Activated CD4-positive, alpha-beta T cell treated with anti-CD3 and anti-CD28 coated beads, Interleukin-2, Interleukin-6, amounts not matched to agents 100 ng/mL and 50 ng/mL, durations not matched to agents 16 hours and 8 hours (primary cell): ENCODE measurements at regions not wholly inside any gene's neighbourhood (a gene's known extent, or its start where the extent isn't known, plus 50 kb on each side); places are given as distances from the start of the nearest gene placed in this dataset.
A peak's percentile ranks its signal among the peaks of the same experiment; 100 is the strongest.
"Not testable (repeated sequence)": the region's sequence is repeated elsewhere in the genome, so short reads cannot be mapped to it uniquely, and the experiment has no call there.

Source experiments
- DNase-seq: peaks from one replicate; pipeline ENCODE4 v3.0.0-alpha.2; 2020

GRCh38 chr13:80889829-80890228 lies 548.9 kb upstream of the SPRY2 start:
- DNase-seq, result no peak

DNA sequence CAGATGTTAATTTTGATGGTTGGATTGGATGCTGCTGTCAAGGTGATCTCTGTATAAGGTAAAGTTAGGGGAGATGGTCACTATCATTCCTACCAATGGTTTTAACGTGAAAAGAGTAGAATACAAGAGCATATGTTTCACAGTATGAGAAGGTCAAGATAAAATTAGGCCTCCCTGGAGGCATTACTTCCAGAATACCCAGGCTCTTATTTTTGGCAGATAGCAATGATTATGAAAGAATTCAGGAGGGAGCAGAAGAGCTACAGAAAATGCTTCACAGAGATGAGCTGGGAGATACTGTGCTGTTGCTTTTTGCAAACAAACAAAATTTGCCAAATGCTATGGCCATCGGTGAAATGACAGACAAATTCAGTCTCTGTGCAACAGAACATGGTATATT lies 547.5 kb upstream of the SPRY2 start:
- no peak for DNase-seq

DNA sequence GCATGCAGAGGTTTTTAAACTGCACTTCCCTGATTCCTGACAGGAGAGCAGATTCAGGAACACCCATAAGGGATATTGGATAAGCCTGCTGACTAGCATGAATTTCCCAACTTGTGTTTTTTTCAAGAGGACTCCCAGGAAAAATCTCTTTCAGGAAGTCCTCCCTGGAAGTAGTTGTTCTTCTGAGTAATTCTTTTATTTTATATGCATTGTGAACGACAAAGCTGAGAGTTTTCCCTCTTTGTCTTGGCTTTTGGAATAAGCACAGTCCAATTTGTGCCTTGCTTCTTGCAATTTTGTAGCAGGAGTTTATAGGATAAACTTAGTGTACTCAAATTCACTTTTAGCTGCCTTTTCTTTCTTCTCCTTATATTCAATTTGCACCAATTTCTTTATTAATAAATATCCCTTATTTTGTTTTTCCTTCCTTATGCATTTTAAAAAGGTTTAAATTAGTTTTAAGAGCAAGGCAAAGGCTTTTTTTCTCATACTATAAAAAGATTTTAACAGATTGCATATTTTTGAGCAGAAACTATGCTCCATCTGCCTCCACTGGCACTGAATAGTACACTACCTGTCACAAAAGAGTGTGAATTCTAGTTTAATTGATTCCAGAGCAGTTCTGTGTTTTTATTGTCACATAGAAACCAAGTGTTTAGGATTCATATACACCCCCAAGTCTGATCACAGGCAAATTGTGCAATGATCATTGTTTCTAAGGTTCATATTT lies 543.3 kb upstream of the SPRY2 start:
- no peak for DNase-seq

DNA sequence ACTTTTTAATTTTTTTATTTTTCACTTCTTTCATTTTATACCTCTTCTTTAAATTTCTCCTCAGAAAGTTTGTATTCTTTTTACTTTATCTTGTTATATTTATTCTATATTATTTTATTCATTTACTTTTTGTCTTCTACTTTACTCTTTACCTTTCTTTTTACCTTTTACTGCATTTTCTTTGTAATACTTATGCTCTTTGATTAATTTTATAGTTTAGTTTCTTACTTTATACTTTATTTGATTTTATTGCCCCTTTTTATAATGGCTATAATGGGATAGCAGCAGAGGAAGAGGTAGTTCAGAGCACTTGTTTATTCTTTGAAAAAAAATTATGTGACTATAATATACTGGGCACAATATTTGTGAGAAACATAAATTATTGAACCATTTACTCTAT lies 542.6 kb upstream of the SPRY2 start:
- DNase-seq, result no peak

DNA sequence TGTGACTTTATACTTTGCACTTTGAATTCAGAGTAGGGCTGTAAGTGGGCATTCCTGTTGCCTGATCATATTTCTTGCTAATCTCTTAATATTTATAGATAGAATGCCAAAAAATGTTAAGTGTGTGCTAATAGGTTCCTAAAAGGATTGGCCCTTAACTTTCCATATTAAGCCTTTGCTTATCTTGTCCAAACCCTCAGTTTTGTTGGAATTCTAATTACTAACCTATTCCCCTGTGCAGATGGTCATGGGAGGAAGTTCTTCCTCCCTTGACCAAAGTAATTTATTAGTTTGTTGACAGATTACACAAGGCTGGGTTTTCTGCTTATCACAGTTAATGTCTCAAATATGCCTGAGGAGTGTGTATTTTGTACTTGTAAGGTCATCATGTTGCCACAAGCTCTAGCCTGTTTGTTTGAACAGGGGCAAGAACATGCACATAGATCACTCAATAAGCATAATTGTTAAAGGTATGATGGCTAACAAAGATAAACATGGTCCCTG lies 541.1 kb upstream of the SPRY2 start:
- no peak for DNase-seq

- DNase-seq, result no peak
Measured at GRCh38 chr13:80881495-80881894, 540.6 kb upstream of the SPRY2 start.

DNA sequence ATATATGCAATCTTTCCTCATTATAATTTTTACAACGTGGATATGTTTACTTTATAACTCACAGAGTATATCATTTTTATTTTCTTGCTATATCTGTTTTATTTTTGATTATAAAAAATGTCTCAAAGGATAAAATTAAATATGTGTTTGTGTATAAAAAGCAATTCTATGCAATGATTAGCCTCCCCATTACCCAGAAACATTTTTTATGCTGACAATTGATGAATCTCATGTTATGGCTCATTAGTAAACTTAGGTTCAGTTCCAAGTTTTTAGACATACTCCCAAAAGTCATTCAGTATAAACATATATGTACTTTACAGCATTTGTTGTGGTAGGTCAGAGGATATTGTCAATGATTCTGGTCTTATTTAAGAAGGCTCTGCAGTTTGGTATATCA lies 540.1 kb upstream of the SPRY2 start:
- no peak for DNase-seq

DNA sequence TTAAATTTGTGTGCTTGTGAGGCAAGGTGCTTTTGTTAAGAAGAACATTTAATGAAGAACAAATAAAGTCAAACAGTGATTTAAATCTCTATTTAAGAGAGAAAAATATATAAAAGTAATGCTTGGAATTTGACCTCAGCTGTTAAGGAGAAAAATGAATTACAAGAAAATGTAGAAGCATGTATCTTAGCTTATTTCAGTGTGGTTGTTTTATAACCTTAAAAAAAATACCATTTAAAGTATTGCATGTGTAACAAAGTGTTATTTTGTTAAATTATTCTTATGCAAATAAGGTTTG lies 537.0 kb upstream of the SPRY2 start:
- no peak for DNase-seq

DNA sequence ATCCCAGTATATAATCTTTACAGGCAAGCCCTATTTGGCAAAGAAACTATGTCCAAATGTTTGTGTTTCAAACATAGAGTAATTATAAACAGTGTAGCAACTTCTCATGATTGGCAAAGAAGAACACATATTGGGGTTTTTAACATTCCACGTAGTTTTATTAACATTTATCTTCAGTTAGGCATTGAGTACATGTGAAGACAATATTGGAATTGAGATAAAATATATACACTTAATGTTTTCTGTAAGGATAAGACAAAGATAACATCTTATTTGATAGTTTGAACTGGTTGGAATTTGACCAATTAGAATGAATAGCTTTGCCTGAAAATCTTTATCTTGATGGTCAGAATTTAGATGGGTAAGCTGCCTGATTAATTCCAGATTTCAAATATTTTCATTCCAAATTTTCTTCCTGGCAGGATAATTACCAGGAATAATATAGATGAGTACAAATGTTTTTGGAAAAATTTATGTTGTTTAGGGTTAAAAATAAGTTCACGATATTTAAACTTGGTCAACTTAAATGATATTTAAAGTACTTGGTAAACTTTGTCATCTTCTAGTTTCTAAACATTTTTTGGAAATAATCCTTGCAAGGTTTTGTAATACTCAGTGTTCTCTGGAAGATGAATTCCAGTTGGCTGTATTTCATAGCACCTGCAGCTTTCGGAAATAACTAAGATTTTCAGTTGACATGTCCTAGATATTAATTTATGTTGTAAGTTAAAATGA lies 536.5 kb upstream of the SPRY2 start:
- no peak for DNase-seq

DNA sequence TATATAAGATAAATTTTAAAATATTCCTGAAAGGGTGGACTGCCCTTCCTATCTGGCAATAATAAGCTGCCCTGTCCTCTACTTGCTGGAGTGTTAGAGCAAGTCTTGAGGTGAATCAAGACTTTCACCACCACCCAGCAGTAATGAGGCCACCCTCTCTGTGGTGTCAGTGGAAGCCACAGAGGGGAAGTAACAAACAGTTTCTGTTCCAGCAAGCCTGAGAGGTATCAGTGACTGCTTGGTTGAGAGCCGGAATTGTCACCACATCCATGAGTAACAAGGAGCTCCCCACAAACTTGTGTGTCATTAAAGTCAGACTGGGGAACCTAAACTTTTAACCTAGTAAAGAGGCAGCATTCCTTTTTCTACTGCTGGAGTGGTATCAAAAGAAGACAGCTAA lies 532.7 kb upstream of the SPRY2 start:
- peak; percentile 25 for DNase-seq

- DNase-seq, result not testable (repeated sequence)
Measured at GRCh38 chr13:80871971-80872370, 531.0 kb upstream of the SPRY2 start.

DNA sequence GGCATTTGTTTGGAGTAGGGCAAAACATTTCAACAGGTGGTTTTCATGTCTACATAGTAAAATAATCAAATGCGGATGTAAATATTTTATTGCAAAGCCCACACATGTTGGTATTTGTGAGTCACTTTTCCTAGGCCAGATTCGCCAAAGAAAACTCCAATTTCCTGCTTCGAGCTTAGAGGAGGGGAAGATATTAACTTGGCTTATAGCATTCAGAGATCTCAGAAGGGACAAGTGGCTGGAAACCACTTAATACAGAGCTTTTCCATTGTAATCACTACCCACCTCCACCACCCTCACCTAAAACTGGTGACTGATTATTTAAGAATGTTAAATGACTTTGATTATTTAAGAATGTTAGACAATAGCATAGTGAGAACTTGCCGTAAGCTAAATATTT lies 530.6 kb upstream of the SPRY2 start:
- no peak for DNase-seq

DNA sequence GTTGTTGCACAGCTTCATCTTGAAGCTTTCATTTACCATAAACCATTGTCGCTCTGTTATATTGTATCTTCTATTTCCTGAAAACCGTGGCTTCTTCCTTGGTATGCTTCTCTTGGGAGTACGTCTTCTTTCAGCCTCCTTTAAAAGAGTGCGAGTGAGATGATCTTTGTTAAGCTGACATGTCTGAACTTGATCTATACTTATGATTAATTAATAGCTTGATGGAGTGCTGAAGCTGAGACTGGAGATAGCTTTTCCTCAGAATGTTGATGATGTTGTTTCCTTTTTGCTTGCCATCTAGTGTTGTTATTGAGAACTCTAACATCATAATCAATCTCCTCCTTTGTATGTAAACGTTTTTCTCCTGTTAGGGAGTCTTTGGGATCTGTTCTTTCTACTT lies 529.3 kb upstream of the SPRY2 start:
- no peak for DNase-seq

DNA sequence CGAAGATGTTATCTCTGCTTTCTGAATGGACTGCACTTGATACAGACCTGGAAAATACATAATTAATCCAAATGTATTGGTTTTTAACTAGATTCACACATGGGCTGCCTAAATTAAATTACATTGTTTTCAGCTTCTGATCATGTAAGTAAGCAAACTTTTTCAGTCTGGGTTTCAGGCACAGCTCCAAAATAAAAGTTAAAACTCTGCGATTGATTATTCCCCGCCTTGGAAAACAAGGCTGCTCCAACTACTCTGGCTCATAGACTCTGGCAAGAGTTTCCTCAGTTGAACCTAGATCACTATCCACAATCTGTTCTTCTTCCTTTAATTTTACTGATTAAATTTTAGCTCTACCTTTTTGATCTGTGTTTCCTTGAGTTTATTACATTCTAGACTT lies 526.0 kb upstream of the SPRY2 start:
- DNase-seq, result no peak

DNA sequence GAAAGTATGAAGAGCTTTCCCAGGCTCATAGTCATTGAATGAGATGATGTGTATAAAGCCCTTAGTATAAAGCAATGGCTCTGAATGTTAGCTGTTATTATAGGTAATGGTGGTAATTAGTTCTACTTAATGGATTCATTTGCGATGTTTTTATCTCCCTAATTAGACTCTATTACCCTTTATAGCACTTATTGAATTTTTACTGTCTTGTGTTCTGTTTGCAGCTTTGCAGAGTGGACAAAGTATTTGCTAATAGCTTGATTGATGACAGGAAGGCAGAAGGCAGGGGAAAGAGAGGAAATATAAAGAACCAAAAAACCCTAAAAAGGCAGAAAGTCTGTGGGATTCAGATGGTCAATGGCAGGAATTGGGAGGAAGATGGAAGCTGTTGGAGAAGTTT lies 524.4 kb upstream of the SPRY2 start:
- DNase-seq, result no peak

DNA sequence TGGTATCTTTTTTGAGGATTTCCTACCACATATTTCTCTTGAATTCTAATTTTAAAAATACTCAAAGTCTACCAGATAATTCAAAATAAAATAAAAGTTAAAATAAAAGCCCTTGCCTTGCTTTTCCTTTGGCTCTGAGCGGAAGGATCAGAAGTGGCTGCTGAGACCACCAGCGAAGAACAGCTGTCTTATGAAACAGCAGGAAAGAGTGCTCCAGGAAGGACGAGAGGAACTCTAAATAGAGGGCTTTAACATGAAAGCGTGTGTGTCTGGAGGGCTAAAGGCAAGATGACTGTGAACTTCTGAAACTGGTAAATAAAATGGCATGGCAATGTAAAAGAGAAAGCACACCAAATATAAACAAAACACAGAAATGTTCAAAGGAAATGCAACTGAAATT lies 521.5 kb upstream of the SPRY2 start:
- no peak for DNase-seq

DNA sequence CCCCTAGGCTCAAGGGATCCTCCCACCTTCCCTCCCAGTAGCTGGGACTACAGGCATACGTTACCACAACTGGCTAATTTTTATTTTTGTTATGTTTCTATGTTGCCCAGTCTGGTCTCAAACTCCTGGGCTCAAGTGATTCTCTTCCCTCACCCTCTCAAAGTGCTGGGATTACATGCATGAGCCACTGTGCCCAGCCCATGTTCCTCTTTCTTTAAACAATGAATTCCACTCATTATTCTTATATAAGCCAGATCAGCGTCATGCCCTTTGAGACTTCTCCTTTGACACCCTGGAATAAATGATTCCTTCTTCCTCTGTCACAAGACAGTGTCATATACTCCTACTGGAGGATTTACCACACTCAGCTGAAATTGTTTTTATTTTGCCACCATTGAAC lies 519.9 kb upstream of the SPRY2 start:
- no peak for DNase-seq

DNA sequence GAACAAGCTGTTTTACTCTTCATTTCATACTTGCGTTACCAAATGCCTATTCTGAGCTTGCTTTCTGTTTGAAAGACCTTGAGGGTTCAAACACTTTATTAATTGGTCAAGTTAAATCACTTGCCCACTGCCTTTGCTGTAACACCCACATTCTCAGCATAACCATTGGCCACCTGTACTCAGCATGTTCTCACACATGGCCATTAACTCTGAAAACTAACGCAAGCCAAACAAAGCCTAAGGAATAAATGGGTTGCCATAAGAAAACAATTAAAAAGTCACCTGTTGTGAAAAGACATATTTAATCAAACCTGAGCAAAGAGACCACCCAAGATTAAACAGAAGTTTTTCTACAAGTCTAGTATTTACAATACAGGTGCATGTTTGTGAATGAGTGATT lies 517.2 kb upstream of the SPRY2 start:
- no peak for DNase-seq

DNA sequence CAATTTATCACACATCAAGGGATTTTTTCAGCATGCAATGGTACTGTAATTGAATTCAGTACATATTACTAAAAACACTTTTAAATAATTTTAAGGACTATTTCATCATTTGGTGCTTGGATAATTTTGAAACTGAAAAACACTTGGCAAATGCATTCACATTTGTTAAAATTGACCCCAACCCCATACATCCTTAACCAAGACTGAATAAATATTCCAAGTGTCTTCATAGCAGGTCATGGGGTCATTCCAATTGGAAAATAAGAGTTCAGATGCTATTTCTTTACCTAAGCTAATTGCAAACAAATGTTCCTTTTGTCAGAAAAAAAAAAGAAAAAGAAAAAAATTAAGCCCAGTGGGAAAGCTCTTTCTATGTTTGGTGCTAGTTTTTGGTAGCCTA lies 516.4 kb upstream of the SPRY2 start:
- DNase-seq, result no peak

GRCh38 chr13:80850771-80851170 lies 509.8 kb upstream of the SPRY2 start:
- DNase-seq, result no peak

DNA sequence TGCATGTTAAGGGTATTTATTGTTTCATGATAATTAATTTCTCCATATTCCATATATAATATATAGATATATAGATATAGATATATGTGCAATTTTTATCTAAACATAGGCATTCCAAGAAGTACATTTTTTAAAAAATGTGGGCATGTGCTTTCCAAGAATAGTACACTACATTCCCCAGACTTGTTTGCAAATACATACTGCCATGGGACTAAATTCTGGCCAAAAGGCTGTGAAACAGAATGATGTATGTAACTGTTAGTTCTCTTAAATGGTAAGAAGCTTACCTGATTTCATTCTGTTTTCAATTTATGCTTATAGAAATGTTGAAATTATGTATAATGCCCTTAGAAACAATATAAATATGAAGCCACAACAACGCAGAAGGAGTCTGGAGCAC lies 503.2 kb upstream of the SPRY2 start:
- DNase-seq, result no peak

DNA sequence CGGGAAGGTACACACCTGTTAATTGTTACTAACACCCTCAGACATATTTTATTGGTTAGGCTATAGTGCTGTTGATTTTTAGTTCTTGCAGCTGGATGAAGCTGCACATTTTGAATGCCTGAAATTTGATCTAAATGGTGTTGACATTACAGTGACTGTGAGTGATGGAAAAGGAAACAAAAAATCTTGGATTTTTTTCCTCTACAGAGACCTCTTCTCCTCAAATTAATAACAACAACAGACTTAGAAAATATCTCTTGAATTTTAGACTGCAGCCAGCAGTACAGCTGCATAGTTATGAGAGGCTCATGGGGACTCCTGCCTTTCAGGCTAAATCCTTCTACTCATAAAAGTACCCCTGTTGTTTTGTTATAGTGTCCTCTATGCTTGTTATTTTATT lies 500.5 kb upstream of the SPRY2 start:
- DNase-seq, result no peak

GRCh38 chr13:80840316-80840976 lies 499.5 kb upstream of the SPRY2 start:
- no peak for DNase-seq

DNA sequence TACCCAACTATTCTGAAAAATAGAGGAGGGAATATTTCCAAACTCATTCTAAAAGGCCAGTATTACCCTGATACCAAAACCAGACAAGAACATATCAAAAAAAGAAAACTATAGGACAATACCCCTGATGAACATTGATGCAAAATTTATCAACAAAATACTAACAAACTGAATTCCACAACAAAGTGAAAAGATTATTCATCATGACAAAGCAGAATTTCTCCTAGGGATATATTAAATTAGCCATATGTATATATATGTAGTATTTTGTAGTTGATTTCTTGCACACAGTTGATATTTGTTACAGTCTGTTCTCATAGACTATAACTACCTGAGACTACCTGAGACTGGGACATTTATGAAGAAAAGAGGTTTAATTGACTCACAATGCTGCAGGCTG lies 495.0 kb upstream of the SPRY2 start:
- no peak for DNase-seq
